Fibroblast of villous mesenchyme (primary cell): ENCODE measurements at regions not wholly inside any gene's neighbourhood (a gene's known extent, or its start where the extent isn't known, plus 50 kb on each side); places are given as distances from the start of the nearest gene placed in this dataset.

ENCODE experiments used
- DNase-seq: peaks from one replicate; pipeline ENCODE4 v3.0.0-alpha.2; 2010; ENCODE audit warnings: low read depth
- H3K4me3 ChIP-seq: 2 replicates; pipeline ENCODE4 v1.5.1; 2011; ENCODE audit warnings: low read depth, mild to moderate bottlenecking, low read length
- TF ChIP-seq, protein P1 (sequence below): IDR thresholded peaks from 2 replicates; pipeline ENCODE4 v1.5.1; 2012; ENCODE audit warnings: low read depth, mild to moderate bottlenecking, low read length; ENCODE audit not compliant: insufficient read depth

DNA sequence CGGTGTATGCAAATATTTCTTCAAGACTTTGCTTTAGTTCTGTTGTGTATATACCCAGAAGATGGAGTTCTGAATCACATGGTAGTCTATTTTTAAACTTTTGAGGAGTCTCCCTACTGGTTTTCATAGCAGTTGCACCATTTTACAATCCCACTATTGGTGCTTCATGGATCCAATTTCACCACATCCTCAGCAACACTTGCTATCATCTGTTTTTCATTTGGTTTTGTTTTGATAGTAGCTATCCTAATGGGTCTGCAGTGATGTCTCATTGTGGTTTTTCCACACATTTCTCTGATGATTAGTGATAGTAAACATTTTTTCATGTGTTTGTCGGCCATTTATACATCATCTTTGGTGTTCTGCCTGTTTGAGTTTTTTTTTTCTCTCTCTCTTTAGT is 1339.3 kb downstream of the EFNA5 start:
- TF ChIP-seq, protein P1, sequence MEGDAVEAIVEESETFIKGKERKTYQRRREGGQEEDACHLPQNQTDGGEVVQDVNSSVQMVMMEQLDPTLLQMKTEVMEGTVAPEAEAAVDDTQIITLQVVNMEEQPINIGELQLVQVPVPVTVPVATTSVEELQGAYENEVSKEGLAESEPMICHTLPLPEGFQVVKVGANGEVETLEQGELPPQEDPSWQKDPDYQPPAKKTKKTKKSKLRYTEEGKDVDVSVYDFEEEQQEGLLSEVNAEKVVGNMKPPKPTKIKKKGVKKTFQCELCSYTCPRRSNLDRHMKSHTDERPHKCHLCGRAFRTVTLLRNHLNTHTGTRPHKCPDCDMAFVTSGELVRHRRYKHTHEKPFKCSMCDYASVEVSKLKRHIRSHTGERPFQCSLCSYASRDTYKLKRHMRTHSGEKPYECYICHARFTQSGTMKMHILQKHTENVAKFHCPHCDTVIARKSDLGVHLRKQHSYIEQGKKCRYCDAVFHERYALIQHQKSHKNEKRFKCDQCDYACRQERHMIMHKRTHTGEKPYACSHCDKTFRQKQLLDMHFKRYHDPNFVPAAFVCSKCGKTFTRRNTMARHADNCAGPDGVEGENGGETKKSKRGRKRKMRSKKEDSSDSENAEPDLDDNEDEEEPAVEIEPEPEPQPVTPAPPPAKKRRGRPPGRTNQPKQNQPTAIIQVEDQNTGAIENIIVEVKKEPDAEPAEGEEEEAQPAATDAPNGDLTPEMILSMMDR, result no peak
- peak; percentile 86 for DNase-seq
- H3K4me3 ChIP-seq, result no peak overlapping the region

DNA sequence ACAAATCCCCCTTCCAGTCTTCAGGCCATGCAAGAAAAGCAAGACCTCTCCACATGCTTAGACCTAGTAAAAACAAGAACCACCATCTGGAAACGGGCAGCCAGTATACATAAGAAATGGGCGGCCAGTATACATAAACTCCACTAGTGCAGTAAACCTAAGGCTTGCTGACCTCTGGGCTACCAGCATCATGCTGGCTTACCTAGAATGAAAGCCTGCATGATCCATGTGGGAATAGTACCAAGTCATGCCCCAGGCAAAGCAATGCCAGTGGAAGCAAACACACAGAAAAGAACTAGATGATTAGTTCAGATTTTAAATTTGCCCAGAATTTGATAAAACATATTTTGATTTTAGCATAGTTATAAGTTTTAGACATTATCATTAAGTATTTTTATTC is 1346.4 kb downstream of the EFNA5 start:
- TF ChIP-seq, protein P1, result no peak
- no peak overlapping the region for H3K4me3 ChIP-seq
- no peak for DNase-seq

DNA sequence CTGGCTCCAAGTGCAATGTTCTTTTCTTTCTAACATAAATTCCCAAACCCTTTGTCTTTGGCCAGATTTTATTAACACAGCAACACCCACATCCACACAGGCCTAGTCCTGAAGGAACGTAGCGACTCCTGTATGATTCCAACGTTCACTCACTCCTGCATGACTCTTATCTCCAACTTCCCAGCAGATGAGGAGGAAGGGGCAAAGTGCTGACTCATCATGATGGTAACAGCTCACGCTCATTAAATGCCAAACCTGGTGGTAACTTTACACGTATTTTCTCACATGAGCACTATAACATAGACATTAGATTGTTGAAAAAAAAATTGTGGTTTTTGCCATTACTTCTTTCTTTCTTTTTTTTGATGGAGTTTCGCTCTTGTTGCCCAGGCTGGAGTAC is 1349.5 kb downstream of the EFNA5 start:
- H3K4me3 ChIP-seq, result no peak overlapping the region
- TF ChIP-seq, protein P1, result no peak
- no peak for DNase-seq

DNA sequence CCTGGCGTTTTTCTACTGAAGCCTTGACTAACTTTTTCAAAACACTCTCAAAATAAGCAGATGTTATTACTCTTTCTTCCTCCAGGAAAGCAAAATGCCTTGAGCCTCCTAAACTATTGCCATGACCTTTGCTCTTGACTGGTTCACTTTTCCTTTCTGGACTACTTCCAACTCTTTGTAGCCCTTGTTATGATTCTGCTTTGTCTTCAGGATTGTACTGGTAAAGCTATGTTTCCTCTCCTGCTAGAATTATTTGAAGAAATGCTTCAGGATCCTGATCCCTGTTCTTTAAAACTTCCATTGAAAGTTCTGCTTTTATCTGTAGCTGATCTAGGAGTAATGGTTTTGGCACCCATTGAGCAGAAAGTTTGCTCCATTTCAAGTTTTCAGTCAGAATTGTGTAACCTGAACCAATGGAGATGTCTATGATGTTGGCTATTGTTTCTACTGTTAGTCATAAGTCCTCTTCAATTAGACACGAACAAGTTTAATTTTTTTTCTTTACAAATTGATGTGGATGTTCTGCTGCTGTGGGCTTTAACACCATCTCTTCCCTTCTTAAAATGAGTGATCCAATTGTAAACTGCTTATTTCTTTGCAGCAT is 1356.4 kb downstream of the EFNA5 start:
- DNase-seq, result no peak
- H3K4me3 ChIP-seq, result no peak overlapping the region
- TF ChIP-seq, protein P1, result no peak

DNA sequence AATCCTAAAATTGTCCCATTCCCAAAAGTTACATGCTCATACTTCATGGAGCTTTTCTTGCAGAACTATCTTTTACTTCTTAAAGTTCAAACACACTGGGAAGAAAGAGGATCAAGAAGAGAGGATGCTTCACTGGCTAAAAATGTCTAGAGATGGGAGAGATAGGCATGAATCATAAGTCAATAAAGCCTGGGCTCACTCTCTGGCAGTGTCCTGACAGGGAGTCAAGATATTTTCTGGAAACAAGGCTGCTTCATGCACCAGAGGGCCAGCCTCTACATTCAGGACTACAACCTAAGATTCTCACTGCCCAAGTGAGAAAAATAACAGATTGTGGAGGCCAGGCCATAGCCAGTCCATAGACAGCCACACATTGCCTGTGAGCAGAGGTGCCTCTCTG is 1358.4 kb downstream of the EFNA5 start:
- H3K4me3 ChIP-seq, result no peak overlapping the region
- DNase-seq, result peak; percentile 11
- TF ChIP-seq, protein P1, result no peak

DNA sequence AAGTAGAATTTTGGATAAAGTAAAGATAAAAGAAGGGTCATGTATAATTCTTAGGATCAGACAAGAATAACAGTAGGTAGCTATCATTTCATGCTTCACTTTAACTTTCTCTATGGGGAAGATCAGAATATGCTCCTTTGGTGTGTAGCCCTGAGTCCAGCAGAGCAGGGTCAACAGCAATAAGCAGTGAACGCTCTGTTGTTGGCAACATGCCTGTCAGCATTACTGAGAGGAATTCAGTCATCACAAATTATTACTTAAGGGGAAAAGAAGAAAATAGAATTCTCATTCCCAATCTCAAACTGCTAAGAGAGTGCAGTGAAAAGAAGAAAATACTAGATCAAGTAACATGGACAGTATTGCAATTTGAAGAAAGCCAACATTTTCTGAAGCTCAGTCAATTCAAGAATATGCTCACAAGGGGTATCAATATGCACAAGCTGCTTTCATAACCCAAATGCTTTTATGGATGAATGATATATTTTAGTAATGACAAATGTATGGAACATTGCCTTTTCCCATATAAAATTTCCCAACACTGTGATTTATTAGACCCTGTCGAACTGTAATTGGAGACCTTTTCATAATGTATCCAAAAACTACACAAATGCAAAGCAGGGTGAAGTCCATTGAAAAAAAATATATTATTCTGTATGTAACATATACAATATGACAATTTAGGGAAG is 1359.4 kb downstream of the EFNA5 start:
- no peak for DNase-seq
- H3K4me3 ChIP-seq, result no peak overlapping the region
- TF ChIP-seq, protein P1, result no peak
